ENCODE measurements at regions not wholly inside any gene's neighbourhood (a gene's known extent, or its start where the extent isn't known, plus 50 kb on each side); places are given as distances from the start of the nearest gene placed in this dataset.

DNA sequence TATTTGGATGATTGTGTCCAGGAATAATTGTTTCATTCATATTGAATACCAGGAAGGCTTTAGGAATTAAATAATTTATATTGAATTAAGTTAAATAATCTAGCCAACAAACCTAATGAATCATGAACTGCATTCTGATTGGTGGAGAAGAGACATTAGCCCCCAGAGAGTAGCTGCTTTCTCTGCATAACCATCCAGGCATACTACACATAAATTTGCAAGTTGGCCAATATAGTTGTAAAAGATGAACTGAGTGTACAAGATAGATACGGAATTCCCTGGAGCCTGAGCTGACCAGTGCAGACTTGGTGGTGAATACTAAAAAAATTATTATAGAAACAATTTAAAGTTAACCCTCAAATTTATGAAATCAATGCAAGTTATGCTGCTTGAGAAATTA, 311.8 kb upstream of the KIF2A start:
- TF ChIP-seq YY1 (IDR thresholded peaks at IDR 0.05; ENCODE audit: insufficient read depth, insufficient read length) (no peak), SUZ12 (IDR thresholded peaks at IDR 0.05; ENCODE audit: extremely low read depth, insufficient read depth, insufficient read length) (no peak)

Data from NT2/D1 (cell line).